ENCODE measurements at regions not wholly inside any gene's neighbourhood (a gene's known extent, or its start where the extent isn't known, plus 50 kb on each side); places are given as distances from the start of the nearest gene placed in this dataset.

DNA sequence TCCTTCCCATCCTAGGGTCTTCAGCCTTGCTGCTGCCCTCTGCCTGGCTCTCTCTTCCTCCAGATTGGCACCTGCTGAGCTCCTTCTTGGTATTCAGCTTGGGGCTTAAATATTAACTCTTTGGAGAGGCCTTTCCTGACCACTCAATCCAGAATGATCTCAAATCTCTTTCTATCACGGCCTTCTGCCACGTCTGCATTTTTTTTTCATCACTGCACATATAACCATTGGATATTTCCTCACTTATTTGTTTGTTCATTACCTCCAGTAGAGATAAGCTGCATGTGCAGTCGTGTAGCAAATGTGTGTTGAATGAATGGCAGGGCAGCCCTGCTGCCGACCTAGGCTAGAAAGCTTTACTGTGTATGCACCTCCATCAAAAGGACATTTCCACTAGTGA, 51.6 kb upstream of the MPP7 start:
- Histone ChIP-seq H3K36me3 (ENCODE audit: control insufficient read depth in 2 of 2, insufficient read depth in 2 of 2, low read length in 1 of 2) (no peaks in the 10 kb centered on the region), H3K9me3 (replicated peaks; ENCODE audit: control insufficient read depth, insufficient read depth, low read length) (no peaks in the 10 kb centered on the region), H3K79me2 (ENCODE audit: control insufficient read depth, insufficient read depth, low read length) (no peaks in the 10 kb centered on the region), H3K9ac (ENCODE audit: control insufficient read depth, insufficient read depth, low read length) (no peak overlapping the region), H3K4me3 (no peak overlapping the region), H3K4me2 (ENCODE audit: control insufficient read depth, insufficient read depth) (no peak overlapping the region), H3K27me3 (replicated peaks in 1 of 2; ENCODE audit: control insufficient read depth in 2 of 2, insufficient read depth in 2 of 2, low read length in 1 of 2) (no peaks in the 10 kb centered on the region), H2AFZ (ENCODE audit: control insufficient read depth, low read depth, low read length) (no peak overlapping the region), H3K4me1 (ENCODE audit: control insufficient read depth, insufficient read depth, low read length) (no peaks in the 10 kb centered on the region), H4K20me1 (ENCODE audit: control insufficient read depth, insufficient read depth) (no peaks in the 10 kb centered on the region), H3K27ac (ENCODE audit: control insufficient read depth, insufficient read depth) (no peak overlapping the region)
- FAIRE-seq (no peak), ATAC-seq (no peak), DNase-seq (ENCODE audit: low read depth, low spot score) (no peak)
- SMC1A ChIA-PET (ENCODE audit: uncharacterized antibody, unreplicated experiment): interaction anchor here (1.6 to 2.2 kb wide), 2 partner anchors 12 to 26 kb away, joined by 3 to 5 read pairs; no protein-coding TSS in a partner anchor
- POLR2A ChIA-PET: interaction anchor here (0.6 kb wide), 1 partner anchor 138 kb away, joined by 3 read pairs; no protein-coding TSS in a partner anchor
- intact Hi-C loops (cut with micrococcal nuclease; ENCODE audit: unreplicated experiment) (no loop called here), in situ Hi-C loops (cut with MboI) (no loop called here)
- 27% methylated on average over 4 of the region's 4 CpGs for WGBS (ENCODE audit: insufficient coverage, insufficient replicate concordance, low lambda C conversion rate, missing lambda C conversion rate)
- BruUV-seq (replicated peaks): no TSS peak
- RAD21 ChIA-PET (ENCODE audit: unreplicated experiment): no interaction called here
- CTCF ChIA-PET: interaction anchor here (0.7 to 1.3 kb wide), 3 partner anchors 12 to 1217 kb away, joined by 4 to 5 read pairs (median 4); partner anchors contain the start of gene MPP7
- TF ChIP-seq POLR2A (IDR thresholded peaks at IDR 0.05; ENCODE audit: low read depth, low read length) (no peak), NFXL1 (IDR thresholded peaks at IDR 0.05; ENCODE audit: borderline replicate concordance) (no peak), BHLHE40 (IDR thresholded peaks at IDR 0.05; ENCODE audit: borderline replicate concordance in 1 of 2, low read depth in 2 of 2, low read length in 1 of 2) (no peak)
- TF ChIP-seq, protein P1, sequence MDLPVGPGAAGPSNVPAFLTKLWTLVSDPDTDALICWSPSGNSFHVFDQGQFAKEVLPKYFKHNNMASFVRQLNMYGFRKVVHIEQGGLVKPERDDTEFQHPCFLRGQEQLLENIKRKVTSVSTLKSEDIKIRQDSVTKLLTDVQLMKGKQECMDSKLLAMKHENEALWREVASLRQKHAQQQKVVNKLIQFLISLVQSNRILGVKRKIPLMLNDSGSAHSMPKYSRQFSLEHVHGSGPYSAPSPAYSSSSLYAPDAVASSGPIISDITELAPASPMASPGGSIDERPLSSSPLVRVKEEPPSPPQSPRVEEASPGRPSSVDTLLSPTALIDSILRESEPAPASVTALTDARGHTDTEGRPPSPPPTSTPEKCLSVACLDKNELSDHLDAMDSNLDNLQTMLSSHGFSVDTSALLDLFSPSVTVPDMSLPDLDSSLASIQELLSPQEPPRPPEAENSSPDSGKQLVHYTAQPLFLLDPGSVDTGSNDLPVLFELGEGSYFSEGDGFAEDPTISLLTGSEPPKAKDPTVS (IDR thresholded peaks at IDR 0.05; ENCODE audit: low read depth, low read length): no peak

DNA sequence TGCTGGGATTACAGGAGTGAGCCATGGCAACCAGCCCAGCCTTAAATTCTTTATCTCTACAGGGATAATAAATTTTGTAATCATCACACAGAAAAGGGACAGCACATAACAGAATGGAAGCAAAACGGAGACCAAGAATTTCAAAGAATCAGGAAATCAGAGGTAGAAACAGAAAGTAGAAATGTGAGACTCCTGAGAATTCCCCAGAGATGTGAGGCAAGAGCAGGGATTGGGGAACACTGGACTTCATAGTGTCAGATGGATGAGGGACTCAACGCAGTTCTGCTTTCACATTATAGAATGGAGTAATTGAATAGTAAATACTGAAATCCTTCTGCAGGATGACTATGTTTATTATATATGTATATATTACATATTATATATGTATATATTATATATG, 52.5 kb upstream of the MPP7 start:
- SMC1A ChIA-PET (ENCODE audit: uncharacterized antibody, unreplicated experiment): interaction anchor here (0.7 to 2.2 kb wide), 3 partner anchors 11 to 101 kb away, joined by 3 to 5 read pairs (median 3); no protein-coding TSS in a partner anchor
- no peak overlapping the region for H3K4me2 ChIP-seq (ENCODE audit: control insufficient read depth, insufficient read depth)
- no peaks in the 10 kb centered on the region for H3K27me3 ChIP-seq (replicated peaks in 1 of 2; ENCODE audit: control insufficient read depth in 2 of 2, insufficient read depth in 2 of 2, low read length in 1 of 2)
- no peak for FAIRE-seq
- H3K4me1 ChIP-seq (ENCODE audit: control insufficient read depth, insufficient read depth, low read length): no peaks in the 10 kb centered on the region
- RAD21 ChIA-PET (ENCODE audit: unreplicated experiment): no interaction called here
- DNase-seq (ENCODE audit: low read depth, low spot score): no peak
- no peaks in the 10 kb centered on the region for H3K79me2 ChIP-seq (ENCODE audit: control insufficient read depth, insufficient read depth, low read length)
- H3K4me3 ChIP-seq: no peak overlapping the region
- ATAC-seq: no peak
- CTCF ChIA-PET: interaction anchor here (0.7 to 1.3 kb wide), 3 partner anchors 11 to 1216 kb away, joined by 3 to 5 read pairs (median 4); no protein-coding TSS in a partner anchor
- H2AFZ ChIP-seq (ENCODE audit: control insufficient read depth, low read depth, low read length): no peak overlapping the region
- in situ Hi-C loops (cut with MboI) (no loop called here), intact Hi-C loops (cut with micrococcal nuclease; ENCODE audit: unreplicated experiment) (no loop called here)
- H3K27ac ChIP-seq (ENCODE audit: control insufficient read depth, insufficient read depth): no peak overlapping the region
- H4K20me1 ChIP-seq (ENCODE audit: control insufficient read depth, insufficient read depth): no peaks in the 10 kb centered on the region
- POLR2A ChIA-PET: no interaction called here
- no peaks in the 10 kb centered on the region for H3K36me3 ChIP-seq (ENCODE audit: control insufficient read depth in 2 of 2, insufficient read depth in 2 of 2, low read length in 1 of 2)
- H3K9me3 ChIP-seq (replicated peaks; ENCODE audit: control insufficient read depth, insufficient read depth, low read length): no peaks in the 10 kb centered on the region
- WGBS (ENCODE audit: insufficient coverage, insufficient replicate concordance, low lambda C conversion rate, missing lambda C conversion rate): 46% methylated on average over 2 of the region's 2 CpGs
- no peak overlapping the region for H3K9ac ChIP-seq (ENCODE audit: control insufficient read depth, insufficient read depth, low read length)
- no TSS peak for BruUV-seq (replicated peaks)
- TF ChIP-seq RB1 (IDR thresholded peaks at IDR 0.05; ENCODE audit: borderline replicate concordance) (no peak), IKZF1 (conservative IDR thresholded peaks at IDR 0.05) (no peak), BRCA1 (IDR thresholded peaks at IDR 0.05; ENCODE audit: low read depth, low read length) (no peak), SUPT20H (IDR thresholded peaks at IDR 0.05; ENCODE audit: borderline replicate concordance, control insufficient read depth, low read depth, low read length) (no peak), PML (IDR thresholded peaks at IDR 0.05; ENCODE audit: low read length) (no peak), BCL11A (IDR thresholded peaks at IDR 0.05; ENCODE audit: low read depth, low read length) (no peak), NFYA (IDR thresholded peaks at IDR 0.05; ENCODE audit: borderline replicate concordance, low read depth, low read length) (no peak), KDM1A (IDR thresholded peaks at IDR 0.05; ENCODE audit: borderline replicate concordance) (no peak), SMAD5 (IDR thresholded peaks at IDR 0.05; ENCODE audit: low read depth) (no peak), ZNF622 (IDR thresholded peaks at IDR 0.05) (no peak), NFIC (IDR thresholded peaks at IDR 0.05; ENCODE audit: low read depth, low read length) (no peak)
- TF ChIP-seq, protein P2, sequence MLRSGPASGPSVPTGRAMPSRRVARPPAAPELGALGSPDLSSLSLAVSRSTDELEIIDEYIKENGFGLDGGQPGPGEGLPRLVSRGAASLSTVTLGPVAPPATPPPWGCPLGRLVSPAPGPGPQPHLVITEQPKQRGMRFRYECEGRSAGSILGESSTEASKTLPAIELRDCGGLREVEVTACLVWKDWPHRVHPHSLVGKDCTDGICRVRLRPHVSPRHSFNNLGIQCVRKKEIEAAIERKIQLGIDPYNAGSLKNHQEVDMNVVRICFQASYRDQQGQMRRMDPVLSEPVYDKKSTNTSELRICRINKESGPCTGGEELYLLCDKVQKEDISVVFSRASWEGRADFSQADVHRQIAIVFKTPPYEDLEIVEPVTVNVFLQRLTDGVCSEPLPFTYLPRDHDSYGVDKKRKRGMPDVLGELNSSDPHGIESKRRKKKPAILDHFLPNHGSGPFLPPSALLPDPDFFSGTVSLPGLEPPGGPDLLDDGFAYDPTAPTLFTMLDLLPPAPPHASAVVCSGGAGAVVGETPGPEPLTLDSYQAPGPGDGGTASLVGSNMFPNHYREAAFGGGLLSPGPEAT (IDR thresholded peaks at IDR 0.05; ENCODE audit: low read depth): no peak

Data from GM12878 (cell line).